ENCODE measurements at regions not wholly inside any gene's neighbourhood (a gene's known extent, or its start where the extent isn't known, plus 50 kb on each side); places are given as distances from the start of the nearest gene placed in this dataset.

DNA sequence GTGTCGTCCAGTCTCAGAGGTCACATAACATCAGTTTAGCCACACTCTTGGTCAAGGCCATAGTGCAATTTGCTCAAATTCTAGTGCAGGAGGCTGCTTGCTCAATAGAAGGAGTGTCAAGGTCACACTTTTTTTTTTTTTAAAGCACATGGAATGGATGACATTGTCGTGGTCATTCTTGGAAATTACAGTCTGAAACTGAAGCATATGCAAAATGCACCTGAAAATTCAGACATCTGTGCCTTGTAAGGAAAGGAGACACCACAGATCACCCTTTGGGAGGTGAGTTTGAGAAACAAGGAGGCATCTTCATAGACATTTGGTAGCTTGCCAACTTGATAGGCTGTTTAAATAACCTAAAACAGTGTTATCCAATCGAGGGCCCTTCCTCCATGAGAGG, 98.3 kb upstream of the ANKRD10 start:
- Histone ChIP-seq H3K4me3 (no peak overlapping the region), H3K4me1 (peaks cover 0 to 7% (median 0%) of the 10 kb centered on the region in 6 donors), H3K27me3 (replicated peaks in 1 of 7) (no peaks in the 10 kb centered on the region), H3K9me3 (no peaks in the 10 kb centered on the region), H3K36me3 (no peaks in the 10 kb centered on the region), H3K27ac (peak overlapping the region in 2 of 8 donors; percentile 32 to 45)
- TF ChIP-seq, protein P1, sequence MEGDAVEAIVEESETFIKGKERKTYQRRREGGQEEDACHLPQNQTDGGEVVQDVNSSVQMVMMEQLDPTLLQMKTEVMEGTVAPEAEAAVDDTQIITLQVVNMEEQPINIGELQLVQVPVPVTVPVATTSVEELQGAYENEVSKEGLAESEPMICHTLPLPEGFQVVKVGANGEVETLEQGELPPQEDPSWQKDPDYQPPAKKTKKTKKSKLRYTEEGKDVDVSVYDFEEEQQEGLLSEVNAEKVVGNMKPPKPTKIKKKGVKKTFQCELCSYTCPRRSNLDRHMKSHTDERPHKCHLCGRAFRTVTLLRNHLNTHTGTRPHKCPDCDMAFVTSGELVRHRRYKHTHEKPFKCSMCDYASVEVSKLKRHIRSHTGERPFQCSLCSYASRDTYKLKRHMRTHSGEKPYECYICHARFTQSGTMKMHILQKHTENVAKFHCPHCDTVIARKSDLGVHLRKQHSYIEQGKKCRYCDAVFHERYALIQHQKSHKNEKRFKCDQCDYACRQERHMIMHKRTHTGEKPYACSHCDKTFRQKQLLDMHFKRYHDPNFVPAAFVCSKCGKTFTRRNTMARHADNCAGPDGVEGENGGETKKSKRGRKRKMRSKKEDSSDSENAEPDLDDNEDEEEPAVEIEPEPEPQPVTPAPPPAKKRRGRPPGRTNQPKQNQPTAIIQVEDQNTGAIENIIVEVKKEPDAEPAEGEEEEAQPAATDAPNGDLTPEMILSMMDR (IDR thresholded peaks at IDR 0.05 in 8 of 11, conservative IDR thresholded peaks at IDR 0.05 in 3 of 11), result no peak
- no peak for TF ChIP-seq POLR2AphosphoS5 (IDR thresholded peaks at IDR 0.05)
- no peak for TF ChIP-seq POLR2A (IDR thresholded peaks at IDR 0.05)
- intact Hi-C loops (cut with DNase I; ENCODE audit: low total_unique reads), result no loop called here
- WGBS, 5 donors, result 58 to 65% (median 60%) methylated on average over 3 of the region's 3 CpGs
- no peak for DNase-seq

DNA sequence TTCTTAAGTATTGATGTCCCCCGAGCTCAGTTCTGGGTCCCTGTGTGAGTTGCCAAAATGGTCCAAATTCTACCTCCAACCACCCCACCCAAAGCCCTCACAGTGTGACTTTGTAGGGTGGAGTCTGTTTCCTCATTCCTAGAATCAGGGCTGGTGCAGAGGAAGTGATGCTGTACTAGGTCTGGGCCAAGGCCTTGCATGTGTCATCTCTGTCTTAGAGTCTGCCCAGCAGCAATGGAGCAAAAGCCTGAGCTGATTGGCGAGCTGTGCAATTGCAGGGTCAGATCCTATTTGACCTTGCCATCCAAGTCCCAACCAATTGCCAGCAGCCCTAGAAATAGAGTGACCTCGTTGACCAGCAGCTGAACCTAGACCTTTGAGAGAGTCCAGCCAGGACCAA, 97.0 kb upstream of the ANKRD10 start:
- peak overlapping the region in 5 of 8 donors; percentile 0 to 45 (median 32) for H3K27ac ChIP-seq
- 44 to 73% (median 59%) methylated on average over 3 of the region's 3 CpGs for WGBS, 5 donors
- intact Hi-C loops (cut with DNase I; ENCODE audit: low total_unique reads), result no loop called here
- DNase-seq, result no peak
- peaks cover 0 to 12% (median 0%) of the 10 kb centered on the region in 6 donors for H3K4me1 ChIP-seq
- peaks cover 0 to 5% (median 0%) of the 10 kb centered on the region in 8 donors for H3K9me3 ChIP-seq
- H3K36me3 ChIP-seq, result no peaks in the 10 kb centered on the region
- H3K4me3 ChIP-seq, result no peak overlapping the region
- H3K27me3 ChIP-seq (replicated peaks in 1 of 7), result no peaks in the 10 kb centered on the region
- TF ChIP-seq POLR2A (IDR thresholded peaks at IDR 0.05) (no peak), POLR2AphosphoS5 (IDR thresholded peaks at IDR 0.05) (peak in 1 of 3 donors; percentile 51)
- TF ChIP-seq, protein P1 (IDR thresholded peaks at IDR 0.05 in 8 of 11, conservative IDR thresholded peaks at IDR 0.05 in 3 of 11), result no peak

DNA sequence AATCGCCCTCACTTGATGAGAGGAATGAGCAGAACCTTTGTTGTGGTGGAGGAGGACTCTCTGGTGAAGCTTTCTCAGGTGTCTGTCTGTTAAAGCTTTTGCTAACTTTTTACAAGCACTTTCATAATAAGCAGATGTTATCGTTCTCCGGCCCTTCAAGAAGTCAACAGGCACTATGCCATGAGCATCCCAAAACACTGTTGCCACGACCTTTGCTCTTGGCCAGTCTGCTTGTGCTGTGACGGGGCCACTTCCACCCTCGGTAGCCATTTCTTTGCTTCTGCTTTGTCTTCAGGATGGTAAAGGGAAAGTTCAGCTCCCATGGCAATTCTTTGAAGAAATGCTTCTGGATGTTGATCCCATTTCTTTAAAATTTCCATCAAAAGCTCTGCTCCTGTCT, 93.5 kb upstream of the ANKRD10 start:
- WGBS, 5 donors, result 76 to 85% (median 84%) methylated on average over 6 of the region's 6 CpGs
- peaks cover 0 to 30% (median 12%) of the 10 kb centered on the region in 6 donors for H3K4me1 ChIP-seq
- no peak overlapping the region for H3K4me3 ChIP-seq
- DNase-seq, result no peak
- intact Hi-C loops (cut with DNase I; ENCODE audit: low total_unique reads), result no loop called here
- no peaks in the 10 kb centered on the region for H3K36me3 ChIP-seq
- no peaks in the 10 kb centered on the region for H3K27me3 ChIP-seq (replicated peaks in 1 of 7)
- H3K9me3 ChIP-seq, result peaks cover 0 to 10% (median 0%) of the 10 kb centered on the region in 8 donors
- TF ChIP-seq POLR2AphosphoS5 (IDR thresholded peaks at IDR 0.05) (no peak), POLR2A (IDR thresholded peaks at IDR 0.05) (no peak)
- TF ChIP-seq, protein P1 (IDR thresholded peaks at IDR 0.05 in 8 of 11, conservative IDR thresholded peaks at IDR 0.05 in 3 of 11), result no peak
- H3K27ac ChIP-seq, result peak overlapping the region in 3 of 8 donors; percentile 72 to 83 (median 81)

DNA sequence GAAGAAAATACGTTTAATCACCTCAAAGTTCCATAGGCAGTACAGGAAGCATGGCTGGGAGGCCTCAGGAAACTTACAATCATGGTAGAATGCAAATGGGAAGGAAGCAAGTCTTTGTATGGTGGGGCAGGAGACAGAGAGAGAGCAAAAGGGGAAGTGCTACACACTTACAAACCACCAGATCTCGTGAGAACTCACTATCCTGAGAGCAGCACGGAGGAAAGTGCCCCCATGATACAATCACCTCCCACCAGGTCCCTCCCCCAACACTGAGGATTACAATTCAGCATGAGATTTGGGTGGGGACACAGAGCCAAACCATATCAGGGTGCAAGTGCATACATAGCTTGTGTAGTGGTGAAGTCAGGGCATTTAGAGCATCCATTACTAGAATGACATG, 92.3 kb upstream of the ANKRD10 start:
- no peak for TF ChIP-seq POLR2AphosphoS5 (IDR thresholded peaks at IDR 0.05)
- TF ChIP-seq, protein P1 (IDR thresholded peaks at IDR 0.05 in 8 of 11, conservative IDR thresholded peaks at IDR 0.05 in 3 of 11), result no peak
- TF ChIP-seq POLR2A (IDR thresholded peaks at IDR 0.05), result no peak
- H3K36me3 ChIP-seq, result no peaks in the 10 kb centered on the region
- no peak overlapping the region for H3K4me3 ChIP-seq
- WGBS, 5 donors, result 16 to 23% (median 18%) methylated on average over 3 of the region's 3 CpGs
- H3K27ac ChIP-seq, result peak overlapping the region; percentile 55 to 85 (median 80)
- peaks cover 0 to 10% (median 0%) of the 10 kb centered on the region in 8 donors for H3K9me3 ChIP-seq
- peaks cover 0 to 30% (median 12%) of the 10 kb centered on the region in 6 donors for H3K4me1 ChIP-seq
- intact Hi-C loops (cut with DNase I; ENCODE audit: low total_unique reads), result no loop called here
- H3K27me3 ChIP-seq (replicated peaks in 1 of 7), result no peaks in the 10 kb centered on the region
- no peak for DNase-seq
